Renal cortical epithelial cell (primary cell): ENCODE measurements at regions not wholly inside any gene's neighbourhood (a gene's known extent, or its start where the extent isn't known, plus 50 kb on each side); places are given as distances from the start of the nearest gene placed in this dataset.
A peak's percentile ranks its signal among the peaks of the same experiment; 100 is the strongest.

Source experiments
- DNase-seq: peaks from one replicate; pipeline ENCODE4 v3.0.0-alpha.2; 2011; ENCODE audit warnings: low read depth

DNA sequence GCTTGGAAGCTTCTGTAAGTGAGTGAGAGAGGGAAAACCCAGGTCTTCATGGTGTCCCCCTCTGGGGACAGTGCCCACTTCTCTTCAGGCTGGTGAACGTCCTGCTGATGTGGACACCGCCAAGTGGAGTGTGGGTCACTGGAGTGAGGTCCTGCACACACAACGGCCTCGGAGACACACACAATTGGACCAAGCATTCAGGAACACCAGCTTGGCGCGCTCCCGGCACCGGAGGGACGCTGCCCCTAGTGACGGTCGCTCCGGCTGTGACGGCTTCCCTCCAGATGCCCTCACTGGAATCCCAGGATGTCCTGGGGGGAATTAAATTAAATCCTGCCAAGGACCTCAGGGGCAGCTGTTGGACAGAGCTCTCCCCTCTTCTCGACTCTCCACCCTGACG, 123.1 kb downstream of the ZNF664 start:
- DNase-seq, result no peak

DNA sequence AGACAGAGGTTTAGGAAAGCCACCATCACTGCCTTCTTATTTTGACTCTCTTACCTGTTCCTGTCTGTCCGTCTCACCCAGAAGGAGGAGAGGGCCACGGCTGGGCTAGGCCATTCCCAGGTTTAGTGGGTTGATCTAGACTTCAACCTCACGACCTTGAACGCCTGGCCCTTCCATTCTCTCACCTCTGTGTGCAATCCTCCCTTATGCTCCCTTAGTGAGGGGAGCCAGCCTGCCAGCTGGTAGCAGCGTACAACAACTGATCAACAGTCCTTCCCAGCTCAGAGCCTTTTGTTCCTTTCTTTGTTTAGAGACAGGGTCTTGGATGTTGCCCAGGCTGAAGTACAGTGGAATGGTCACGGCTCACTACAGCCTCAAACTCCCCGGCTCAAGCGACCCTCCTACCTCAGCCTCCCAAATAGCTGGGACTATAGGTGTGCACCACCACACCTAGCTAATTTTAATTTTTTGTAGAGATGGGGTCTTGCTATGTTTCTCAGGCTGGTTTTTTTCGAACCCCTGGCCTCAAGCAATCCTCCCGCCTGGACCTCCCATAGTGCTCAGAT, 123.9 kb downstream of the ZNF664 start:
- no peak for DNase-seq

DNA sequence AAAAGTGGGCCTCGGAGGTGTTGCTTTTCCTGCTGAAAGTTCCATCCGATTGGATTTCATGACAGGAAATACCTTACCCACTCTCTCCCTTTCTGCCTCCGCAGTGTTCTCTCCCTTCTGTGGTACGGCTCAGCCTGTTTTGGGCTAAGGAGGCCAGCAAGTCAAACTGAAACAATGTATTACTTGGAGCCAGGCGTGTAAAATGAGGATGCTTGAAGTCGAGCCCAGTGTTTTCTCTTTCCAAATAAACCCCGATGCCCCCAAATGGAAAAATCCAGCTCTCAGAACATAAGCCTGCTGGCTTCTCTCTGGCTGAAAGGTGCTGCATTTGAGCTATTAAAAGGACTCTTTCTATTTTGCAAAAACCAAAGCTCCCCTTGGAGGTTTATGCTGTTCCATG, 124.7 kb downstream of the ZNF664 start:
- no peak for DNase-seq

DNA sequence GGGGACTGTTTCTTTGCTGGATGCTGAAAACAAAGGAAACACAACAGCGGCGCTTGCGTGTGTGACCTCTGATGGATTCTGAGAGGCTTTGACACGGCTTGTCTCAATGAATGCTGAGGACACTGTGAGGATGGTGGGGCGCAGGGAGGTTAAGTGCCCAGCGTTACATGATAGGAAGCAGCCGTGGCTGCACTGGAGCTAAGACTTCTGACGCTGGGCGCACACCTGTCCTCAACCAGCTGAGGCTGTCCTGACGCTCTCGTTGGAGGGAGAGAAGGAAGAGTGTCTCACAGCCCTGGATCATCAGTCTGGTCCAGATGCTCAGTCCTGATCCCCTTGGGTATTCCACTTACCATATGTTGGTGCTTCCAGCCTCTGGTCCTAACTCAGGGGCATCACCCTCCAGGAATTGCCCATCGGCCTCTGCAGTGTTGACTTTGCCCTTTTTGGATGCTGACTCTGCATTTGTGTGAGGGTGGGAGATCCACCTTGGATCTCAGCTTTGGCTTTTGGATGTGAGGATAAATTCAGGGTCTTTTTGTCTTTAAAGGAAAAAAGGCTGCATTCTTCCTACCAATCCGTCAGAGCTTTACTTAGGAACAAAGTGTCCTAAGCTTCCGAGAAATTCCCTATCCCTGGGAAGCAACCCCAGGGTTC, 125.2 kb downstream of the ZNF664 start:
- no peak for DNase-seq

DNA sequence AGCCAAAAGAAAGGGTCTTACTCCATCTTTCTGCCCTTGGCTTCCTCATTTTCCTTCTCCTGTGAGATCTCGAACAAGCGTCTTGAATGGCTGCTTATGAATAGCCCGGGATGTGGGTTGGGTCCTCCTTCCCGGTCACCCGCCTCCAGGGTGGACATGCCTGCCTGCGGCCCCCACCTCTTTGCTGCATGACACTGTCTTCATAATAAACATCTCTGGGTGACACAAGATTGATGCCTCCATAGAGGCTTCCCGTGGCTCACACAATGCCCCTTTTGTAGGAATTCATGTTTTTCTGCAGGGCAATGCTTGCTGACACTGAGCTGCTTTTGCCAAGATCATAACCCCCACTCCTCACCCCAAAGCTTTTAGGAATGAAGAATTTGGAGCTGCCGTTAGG, 125.9 kb downstream of the ZNF664 start:
- DNase-seq, result no peak

DNA sequence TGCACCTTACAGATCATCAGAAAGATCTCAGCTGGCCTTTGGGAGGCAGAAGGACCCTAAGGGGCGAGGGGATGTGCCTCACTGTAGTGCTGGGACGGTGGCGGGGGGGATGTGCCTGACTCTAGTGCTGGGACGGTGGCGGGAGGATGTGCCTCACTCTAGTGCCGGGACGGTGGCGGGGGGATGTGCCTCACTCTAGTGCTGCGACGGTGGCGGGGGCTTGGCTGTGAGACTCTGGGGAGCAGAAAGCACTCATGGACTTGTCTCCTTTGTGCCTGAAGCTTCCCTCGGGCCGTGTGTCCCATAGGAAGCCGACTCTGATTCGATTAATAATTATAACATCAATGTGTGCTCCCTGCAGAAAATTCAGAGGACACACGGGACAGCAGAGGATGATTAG, 126.6 kb downstream of the ZNF664 start:
- no peak for DNase-seq

DNA sequence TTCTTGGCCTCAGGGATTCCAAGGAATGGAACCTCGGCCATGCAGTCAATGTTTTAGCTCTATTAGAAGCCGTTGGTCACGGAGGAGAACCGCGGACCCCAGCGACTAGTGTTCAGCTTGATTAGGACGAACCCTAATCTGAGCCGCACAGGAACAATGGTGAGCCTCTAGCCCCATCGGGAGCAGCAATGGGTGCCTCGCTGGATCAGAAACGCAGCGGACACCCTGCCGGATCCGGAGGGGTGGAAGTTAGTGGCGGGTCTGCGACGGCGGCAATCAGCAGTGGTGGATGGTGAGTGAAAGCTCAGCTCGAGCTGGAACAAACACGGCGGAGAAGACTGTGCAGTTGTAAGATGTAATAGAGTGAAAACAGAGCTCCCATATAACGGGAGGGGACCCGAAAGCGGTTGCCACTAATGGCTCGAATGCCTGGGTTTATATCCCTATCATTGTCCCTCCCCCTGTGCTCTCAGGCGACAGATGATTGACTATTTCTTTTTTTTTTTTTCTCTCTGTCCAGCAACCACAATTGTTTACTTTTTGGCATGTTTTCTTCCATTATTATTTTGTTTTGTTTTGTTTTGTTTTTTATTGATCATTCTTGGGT, 127.7 kb downstream of the ZNF664 start:
- no peak for DNase-seq

DNA sequence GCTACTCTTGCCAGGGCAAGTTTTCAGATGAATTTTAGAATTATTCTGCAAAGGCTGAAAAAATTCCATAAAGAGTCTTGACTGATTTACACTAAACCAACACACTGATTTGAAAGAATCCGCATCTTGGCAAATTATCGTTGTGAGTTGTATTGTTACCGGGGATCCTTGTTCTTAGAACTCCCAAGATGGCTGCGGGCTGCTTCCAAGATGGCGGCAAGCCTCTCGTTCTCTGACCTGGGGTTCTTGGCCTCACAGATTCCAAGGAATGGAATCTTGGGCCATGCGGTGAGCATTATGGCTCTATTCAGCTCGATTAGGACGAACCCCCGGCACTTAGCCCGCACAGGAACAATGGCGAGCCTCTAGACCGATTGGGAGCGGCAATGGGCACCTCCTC, 132.5 kb downstream of the ZNF664 start:
- no peak for DNase-seq

DNA sequence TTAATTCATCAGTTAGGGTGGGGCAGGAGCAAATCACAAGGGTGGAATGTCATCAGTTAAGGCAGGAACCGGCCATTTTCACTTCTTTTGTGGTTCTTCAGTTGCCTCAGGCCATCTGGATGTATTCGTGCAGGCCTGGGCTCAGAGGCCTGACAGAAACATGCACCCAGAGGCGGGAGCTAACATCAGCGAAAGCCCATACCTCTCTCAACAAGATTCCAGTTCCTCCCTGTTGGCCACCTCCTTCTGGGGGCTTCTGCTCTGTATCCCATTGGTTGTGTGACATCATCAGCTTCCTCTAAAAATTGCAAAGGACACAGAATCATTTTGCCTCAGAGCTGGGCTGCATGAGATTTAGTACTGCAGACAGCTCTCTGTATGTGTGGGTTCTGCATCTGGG, 134.3 kb downstream of the ZNF664 start:
- no peak for DNase-seq

DNA sequence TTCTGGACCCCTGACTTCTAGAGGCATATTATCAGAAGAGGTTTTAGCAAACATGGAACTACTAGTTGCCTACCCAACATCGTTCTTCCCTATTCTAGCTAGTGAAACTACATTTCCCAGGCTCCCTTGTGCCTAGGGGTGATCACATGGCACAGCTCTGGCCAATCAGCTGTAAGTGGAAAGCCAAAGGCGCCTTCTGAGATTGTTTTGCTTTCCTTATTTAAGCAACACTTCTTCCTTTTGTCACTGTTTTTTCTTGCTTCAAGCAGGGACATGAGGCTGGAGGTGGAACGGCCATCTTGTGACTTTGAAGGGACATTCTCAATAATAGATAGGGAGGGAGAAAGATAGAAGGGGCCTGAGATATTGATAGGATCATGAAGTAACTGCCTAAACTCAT, 136.7 kb downstream of the ZNF664 start:
- no peak for DNase-seq

DNA sequence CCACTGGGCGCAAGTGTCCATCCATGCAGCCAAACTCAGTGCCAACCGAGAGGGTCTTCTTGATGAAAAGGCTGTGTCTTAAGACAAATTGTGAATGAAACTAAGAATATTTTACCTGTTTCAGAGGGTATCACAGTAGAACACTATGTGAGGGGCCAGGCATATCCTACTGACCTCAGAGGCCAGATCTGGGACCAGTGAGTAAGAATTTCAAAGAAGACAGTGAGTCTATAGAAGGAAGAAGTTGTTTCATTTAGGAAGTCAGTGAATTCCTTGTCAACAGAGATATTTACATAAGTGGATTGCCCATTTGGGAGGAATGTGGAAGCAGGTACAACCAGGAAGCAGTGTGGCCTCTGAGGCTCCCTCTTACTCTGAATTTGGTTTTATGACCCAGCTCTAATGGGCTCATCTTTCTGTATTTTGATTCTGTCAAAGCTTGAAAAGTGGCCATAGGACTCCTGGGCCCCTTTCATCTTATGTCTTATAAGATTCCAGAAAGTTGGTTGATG, 137.4 kb downstream of the ZNF664 start:
- no peak for DNase-seq

DNA sequence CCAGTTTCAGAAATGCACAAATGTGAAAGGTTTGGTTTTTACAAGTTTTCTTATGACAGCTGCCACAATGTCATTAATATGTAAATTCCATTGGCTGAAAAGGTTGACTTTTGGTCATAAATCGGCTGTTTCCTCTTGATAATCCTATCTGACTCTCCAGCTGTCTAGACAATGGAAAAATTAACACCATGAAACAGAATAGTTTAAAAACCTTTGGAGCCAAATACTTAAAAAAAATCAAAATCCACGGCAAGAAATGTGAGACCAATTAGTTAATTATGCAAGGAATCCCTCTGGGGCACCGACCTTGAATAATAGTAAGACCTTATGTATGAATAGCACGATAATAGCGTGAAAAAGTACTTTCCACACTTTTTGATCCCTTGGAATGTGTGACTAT, 138.0 kb downstream of the ZNF664 start:
- DNase-seq, result no peak

DNA sequence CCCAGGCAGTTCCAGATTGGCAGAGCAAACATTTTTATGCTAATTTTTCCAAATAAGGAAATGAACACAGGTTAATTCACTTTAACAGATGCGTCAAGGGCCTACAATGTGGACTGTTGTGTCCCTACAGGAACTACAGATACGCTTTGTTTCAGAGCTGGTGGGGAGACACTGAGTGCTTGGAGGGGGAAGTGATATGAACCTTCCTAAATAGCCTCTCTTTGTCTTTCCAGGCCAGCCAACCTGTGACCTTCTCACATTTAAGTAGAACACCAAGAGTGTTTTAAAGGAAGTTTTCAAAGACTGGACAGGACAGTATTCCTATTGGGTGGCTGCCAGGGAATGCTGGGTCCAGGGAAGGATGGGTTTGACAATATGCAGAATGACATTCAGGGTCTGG, 141.3 kb downstream of the ZNF664 start:
- no peak for DNase-seq

DNA sequence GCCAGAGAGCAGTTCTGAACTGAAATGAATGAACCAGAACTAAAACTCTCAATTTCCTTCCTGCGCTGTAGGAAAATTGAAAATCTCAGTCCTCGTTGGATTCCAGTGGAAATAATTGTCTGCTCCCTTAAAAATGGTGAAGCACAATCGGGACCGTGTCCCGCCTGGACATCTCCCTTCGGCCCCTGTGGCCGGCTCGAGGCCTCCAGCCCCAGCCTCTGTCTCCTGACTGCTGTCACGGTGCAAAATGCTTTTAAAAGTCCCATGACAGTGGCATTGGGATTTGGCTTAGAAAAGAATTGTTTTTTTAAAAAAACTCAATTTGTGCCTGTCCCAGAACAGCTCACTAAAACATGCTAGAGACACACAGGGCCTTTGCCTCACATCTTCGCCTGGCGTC, 142.5 kb downstream of the ZNF664 start:
- no peak for DNase-seq

DNA sequence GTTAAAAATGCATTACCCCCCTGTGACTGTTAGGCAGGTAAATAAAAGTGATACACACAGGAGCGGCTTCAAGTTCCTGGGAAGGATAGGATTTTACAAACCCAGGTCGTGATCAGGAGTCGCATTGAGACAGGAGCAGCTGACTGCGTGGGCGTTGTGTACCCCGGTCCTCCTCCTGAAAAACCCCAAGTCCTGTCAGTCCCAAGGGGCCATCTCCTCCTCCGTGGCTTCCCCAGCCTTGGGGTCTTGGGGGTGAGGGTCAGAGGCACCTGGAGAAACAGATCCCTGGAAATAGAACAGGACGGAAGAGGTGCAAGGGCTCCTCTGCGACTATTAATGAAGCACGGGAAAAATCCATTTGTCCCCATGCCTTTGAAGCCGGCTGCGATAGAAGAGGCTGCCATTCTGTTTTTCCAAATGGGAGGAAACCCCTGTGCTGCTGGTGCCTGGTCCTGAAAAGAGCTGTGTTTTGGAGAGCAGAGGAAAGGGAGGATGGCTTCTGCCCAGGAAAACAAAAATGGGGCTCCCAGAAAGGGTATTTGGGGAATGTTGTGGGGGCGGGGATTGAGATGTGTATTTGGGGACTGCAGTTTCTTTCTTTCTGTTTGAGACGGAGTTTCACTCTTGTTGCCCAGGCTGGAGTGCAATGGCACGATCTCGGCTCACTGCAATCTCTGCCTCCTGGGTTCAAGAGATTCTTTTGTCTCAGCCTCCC, 143.1 kb downstream of the ZNF664 start:
- no peak for DNase-seq

DNA sequence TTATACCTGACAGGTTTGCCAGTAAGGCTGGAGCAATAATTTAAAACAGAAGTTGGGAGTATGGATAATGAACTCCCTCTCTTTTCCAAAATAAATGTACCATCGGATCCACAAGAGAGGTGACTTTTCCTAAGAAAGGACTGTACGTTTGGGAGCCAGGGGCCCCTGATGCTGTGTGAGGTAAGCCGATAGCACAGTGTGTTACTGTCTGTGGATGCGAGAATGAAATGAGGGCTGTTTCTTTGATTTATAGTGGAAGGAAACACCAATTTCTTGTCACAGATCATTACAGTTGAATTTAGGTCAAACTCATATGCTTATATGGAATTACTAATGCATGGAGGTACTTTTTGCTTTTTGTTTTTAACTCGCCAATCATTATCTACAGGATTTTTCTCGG, 147.7 kb downstream of the ZNF664 start:
- no peak for DNase-seq

DNA sequence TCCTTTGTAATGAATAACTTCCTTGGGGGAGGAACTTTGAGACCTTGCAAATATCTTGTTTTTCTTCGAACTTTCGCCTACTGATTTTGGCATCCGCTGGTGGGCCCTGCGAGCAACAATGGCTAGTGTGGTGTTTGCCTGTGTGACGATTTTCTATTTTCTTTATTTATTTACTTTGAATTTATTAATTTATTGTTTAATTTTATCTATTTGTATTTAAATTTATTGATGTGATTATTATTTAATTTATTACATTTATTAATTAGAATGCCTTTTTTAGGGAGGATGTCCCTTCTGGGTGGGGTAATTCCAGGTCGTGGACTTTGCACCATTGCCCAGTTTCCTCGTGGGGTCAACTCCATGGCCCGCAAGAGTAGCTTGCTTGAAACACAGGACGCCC, 149.7 kb downstream of the ZNF664 start:
- DNase-seq, result no peak

DNA sequence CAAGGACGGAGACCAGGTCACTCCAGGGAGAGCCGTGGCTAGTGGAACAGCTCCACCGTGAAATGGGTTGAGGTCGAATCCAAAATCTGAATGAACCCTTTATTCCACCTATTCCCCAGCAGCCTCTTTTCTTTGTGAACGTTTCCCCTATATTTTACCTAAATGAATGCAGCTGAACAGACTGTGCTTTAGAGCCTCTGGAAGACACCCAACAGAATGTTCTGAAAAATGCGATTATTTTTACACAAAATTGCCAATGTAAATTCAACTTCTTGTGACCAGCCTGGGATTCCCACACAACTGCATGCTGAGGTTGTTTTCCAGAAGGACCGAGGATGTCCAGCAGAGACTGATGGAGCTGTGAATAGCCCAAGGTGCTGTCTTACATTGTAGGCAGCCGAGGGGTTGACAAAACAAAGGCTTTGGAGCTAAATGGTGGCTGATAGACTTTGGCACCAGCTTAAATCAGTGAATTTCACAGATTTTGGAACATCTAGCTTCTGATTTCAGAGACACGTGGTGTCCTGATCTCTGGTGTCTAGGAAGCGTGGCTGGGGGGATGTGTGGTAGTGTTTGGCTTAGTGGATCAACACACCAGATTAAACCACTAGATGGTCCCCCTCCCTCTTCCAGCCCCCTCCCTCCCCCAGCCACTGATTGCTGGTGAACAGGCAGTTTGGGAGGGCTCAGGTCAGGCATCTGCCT, 150.4 kb downstream of the ZNF664 start:
- DNase-seq, result no peak

DNA sequence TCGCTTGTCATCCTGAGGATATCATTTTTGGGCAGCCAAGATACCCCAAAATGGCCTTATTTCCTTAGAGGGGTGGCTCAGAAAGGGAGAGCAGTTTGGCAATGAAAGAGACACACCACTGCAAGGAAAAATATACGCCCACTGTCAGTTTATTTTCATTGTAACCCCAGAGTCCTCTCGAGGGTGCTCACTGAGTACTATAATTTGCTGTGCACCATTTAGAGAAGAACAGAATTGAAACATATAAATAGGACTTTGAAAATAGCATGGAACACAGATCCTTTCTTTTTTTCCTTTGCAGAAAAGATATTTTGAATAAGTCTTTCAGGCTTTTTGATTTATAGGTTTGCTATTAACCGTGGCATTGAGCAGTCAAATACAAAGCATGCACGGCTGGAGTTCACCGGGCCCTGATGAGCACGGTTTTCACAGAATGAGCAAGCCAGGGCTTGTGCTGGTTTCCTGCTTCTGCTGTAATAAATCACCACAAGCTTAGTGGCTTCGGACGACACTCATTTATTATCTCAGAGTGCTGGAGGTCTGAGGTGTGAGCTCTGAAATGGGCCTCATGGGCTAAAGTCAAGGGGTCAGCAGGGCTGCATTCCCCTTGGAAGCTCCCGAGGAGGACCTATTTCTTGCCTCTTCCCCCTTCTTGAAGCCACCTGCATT, 152.3 kb downstream of the ZNF664 start:
- peak; percentile 49 for DNase-seq

DNA sequence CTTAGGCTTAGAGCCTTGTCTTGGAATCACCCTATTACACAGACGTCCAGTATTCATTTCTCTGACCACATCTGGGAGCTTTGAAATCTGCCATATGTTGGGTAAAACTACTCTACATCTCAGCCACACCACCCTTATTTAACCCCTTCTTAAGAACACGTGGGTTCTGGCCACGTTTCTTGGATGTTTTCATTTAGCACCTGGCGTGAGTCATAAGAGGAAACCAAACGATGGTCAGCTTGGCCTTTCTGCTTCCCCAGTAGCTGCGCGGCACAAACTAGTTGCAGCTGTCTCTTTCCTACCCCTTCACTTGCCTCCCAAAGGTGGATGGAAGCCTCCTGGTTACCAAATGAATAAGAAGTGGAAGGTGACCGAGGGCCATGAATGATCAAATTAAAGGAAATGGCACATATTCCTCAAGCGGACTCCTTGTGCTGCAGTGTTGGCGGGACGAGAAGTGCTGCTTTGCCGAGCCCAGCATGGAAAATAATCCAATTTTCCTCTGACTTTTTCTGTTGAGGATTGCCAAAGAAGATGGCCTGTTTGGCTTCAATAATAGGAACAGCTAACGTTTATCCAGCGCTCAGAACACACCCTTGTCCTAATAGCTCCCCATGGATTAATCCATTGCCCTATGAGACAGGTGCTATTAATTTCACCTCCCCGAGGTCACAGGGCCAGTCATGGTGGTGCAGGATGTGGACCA, 154.1 kb downstream of the ZNF664 start:
- DNase-seq, result no peak

DNA sequence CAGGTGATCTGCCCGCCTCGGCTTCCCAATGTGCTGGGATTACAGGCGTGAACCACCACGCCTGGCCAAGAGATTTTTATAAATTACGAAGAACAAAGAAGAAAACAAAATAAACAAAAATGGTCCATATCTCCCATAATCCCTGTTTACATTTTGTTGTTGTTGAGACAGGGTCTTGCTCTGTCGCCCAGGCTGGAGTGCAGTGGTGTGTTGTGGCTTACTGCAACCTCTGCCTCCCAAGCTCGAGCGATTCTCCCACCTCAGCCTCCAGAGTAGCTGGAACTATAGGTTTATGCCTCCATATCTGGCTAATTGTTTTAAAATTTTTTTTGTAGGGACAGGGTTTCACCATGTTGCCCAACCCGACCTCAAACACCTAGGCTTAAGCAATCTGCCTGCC, 156.1 kb downstream of the ZNF664 start:
- DNase-seq, result no peak
